ENCODE measurements at regions not wholly inside any gene's neighbourhood (a gene's known extent, or its start where the extent isn't known, plus 50 kb on each side); places are given as distances from the start of the nearest gene placed in this dataset.

DNA sequence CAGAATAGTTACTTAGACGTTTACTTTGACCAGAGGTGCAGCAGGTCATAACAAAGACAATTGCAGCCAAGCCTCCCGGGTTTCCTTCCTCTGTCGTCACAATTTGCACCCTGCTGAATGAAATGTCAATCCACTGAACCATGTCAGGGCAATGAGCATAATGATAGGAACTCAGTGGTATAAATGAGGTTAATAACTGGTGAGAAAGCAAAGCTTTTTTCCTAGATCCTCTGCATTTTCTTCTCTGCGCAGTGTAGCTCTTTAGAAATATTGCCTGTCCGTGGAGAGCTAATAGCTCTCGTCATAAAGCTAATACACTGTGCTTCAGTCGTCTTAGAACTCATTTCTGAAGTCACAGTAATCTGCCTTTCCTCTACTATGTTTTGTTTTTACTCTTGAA is 1960.1 kb upstream of the ADGRL3 start:
- in situ Hi-C loops (cut with MboI; ENCODE audit: low pct_unique_long_range_greater_than_20kb, low sequenced_read_pairs, unreplicated experiment) = no loop called here
- TF ChIP-seq, protein P1, sequence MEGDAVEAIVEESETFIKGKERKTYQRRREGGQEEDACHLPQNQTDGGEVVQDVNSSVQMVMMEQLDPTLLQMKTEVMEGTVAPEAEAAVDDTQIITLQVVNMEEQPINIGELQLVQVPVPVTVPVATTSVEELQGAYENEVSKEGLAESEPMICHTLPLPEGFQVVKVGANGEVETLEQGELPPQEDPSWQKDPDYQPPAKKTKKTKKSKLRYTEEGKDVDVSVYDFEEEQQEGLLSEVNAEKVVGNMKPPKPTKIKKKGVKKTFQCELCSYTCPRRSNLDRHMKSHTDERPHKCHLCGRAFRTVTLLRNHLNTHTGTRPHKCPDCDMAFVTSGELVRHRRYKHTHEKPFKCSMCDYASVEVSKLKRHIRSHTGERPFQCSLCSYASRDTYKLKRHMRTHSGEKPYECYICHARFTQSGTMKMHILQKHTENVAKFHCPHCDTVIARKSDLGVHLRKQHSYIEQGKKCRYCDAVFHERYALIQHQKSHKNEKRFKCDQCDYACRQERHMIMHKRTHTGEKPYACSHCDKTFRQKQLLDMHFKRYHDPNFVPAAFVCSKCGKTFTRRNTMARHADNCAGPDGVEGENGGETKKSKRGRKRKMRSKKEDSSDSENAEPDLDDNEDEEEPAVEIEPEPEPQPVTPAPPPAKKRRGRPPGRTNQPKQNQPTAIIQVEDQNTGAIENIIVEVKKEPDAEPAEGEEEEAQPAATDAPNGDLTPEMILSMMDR (IDR thresholded peaks at IDR 0.05; ENCODE audit: extremely low read depth, insufficient read depth, missing control alignments) = no peak
- no peak for DNase-seq (ENCODE audit: low spot score)

DNA sequence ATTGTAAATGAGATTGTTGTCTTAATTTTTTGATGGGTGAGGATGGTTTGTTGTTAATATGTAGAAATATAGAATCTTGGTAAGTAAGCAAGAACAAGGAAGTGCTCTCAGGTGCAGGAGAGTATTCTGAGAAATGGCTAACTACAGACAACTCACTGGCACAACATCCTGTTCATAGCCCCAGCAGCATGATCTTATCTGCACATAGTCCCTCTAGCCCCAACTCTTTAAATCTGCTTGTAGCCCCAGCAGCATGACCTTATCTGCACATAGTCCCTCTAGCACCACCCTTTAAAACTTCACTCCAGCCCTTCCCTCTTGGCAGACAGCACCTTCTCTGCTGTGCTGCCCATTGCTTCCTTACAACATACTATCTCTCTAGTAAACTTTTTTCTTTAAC is 1957.1 kb upstream of the ADGRL3 start:
- no peak for DNase-seq (ENCODE audit: low spot score)
- TF ChIP-seq, protein P1 (IDR thresholded peaks at IDR 0.05; ENCODE audit: extremely low read depth, insufficient read depth, missing control alignments) = no peak
- in situ Hi-C loops (cut with MboI; ENCODE audit: low pct_unique_long_range_greater_than_20kb, low sequenced_read_pairs, unreplicated experiment) = no loop called here

DNA sequence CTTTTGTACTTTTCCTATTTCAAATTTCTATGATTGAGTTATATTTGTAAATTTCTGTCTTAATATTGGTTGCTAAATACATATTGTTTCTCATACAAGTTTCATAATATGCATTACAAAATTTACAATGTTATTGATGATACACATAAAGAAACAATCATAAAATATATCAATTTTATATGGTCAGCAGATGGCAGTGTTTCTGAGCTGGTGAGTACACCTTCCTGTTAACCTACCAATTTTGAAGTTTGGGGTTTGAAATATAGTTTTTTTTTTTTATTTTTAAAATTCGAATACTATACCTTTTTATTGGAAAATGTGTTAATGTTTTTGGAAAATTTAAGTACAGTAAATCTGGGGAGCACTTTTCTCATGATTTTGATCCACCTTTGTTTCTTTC is 1953.1 kb upstream of the ADGRL3 start:
- TF ChIP-seq, protein P1 (IDR thresholded peaks at IDR 0.05; ENCODE audit: extremely low read depth, insufficient read depth, missing control alignments) = peak; percentile 15
- DNase-seq (ENCODE audit: low spot score) = no peak
- in situ Hi-C loops (cut with MboI; ENCODE audit: low pct_unique_long_range_greater_than_20kb, low sequenced_read_pairs, unreplicated experiment) = no loop called here

DNA sequence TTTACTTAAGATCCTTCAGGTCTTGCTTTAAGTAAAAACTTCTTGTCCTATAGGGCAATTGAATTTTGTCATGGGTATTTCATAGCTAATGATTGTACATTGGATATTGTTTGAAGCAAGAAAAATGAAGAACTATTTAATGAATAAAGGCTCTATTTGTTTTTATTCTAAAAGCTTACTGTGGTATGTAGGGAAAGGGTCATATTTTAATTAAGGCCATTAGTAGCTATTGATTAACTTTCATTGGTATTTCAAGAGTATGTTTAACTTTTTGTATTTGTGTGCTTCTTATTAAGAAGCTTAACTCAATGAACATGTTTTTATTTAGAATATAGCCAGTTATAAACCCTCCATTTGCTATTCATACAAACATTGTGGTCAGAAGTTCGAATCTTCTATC is 1951.8 kb upstream of the ADGRL3 start:
- no peak for DNase-seq (ENCODE audit: low spot score)
- in situ Hi-C loops (cut with MboI; ENCODE audit: low pct_unique_long_range_greater_than_20kb, low sequenced_read_pairs, unreplicated experiment) = no loop called here
- TF ChIP-seq, protein P1 (IDR thresholded peaks at IDR 0.05; ENCODE audit: extremely low read depth, insufficient read depth, missing control alignments) = no peak

DNA sequence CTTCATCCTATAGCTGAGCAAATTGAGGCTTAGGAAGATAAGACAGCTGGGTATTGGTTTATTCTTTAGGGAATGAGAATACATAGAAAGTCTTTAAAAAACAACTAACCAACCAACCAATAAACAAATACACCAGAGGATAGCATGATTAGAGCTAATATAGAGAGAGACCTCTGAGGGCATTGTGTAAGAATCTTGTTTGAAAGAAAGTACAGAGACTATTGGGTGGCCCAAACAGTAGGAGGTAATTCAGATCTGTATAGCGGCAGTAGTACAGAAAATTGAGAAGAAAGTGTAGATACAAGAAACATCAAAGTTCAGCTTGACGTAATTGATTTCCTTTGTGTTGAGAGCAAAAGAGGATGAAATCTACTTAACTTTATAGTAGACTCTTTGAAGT is 1951.0 kb upstream of the ADGRL3 start:
- in situ Hi-C loops (cut with MboI; ENCODE audit: low pct_unique_long_range_greater_than_20kb, low sequenced_read_pairs, unreplicated experiment) = no loop called here
- no peak for DNase-seq (ENCODE audit: low spot score)
- TF ChIP-seq, protein P1 (IDR thresholded peaks at IDR 0.05; ENCODE audit: extremely low read depth, insufficient read depth, missing control alignments) = no peak

DNA sequence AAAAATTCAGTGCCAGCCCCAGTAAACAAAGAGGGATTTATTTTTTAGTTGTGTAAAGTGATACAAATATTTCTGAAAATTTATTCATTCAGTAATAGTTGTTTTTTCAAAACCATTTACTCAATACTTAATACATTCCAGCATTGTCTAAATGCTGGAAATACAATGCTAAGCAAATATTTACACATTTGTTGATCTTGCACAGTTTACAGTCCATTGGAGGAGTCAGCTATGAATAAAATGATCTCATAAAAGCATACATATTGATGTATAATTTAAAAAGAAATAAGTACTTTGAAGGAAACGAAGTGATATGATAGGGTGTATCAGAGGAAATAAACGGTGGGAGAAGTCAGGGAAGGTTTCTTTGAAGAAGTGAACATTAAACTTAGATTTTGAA is 1942.1 kb upstream of the ADGRL3 start:
- DNase-seq (ENCODE audit: low spot score) = no peak
- TF ChIP-seq, protein P1 (IDR thresholded peaks at IDR 0.05; ENCODE audit: extremely low read depth, insufficient read depth, missing control alignments) = no peak
- in situ Hi-C loops (cut with MboI; ENCODE audit: low pct_unique_long_range_greater_than_20kb, low sequenced_read_pairs, unreplicated experiment) = no loop called here

DNA sequence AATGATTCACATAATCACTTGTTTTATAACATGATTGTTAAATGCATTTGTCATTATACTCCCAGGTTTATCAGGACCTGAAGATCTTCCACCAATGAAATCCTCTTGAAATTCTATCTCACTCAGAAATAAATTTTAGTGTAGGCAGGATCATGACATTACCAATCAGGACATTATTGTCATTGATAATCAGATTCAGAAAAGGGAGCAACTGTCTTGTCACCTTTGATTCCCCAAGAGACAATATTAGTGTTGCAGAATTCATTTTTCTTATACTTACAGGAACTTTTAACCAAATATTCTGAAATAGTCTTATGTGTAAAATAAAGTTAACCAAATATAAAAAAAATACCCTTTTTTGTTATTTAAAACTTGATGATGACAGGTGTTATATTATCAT is 1892.5 kb upstream of the ADGRL3 start:
- in situ Hi-C loops (cut with MboI; ENCODE audit: low pct_unique_long_range_greater_than_20kb, low sequenced_read_pairs, unreplicated experiment) = no loop called here
- no peak for DNase-seq (ENCODE audit: low spot score)
- TF ChIP-seq, protein P1 (IDR thresholded peaks at IDR 0.05; ENCODE audit: extremely low read depth, insufficient read depth, missing control alignments) = no peak

All from GM13977 (cell line).